Liver (tissue), 3 donors: ENCODE measurements at regions not wholly inside any gene's neighbourhood (a gene's known extent, or its start where the extent isn't known, plus 50 kb on each side); places are given as distances from the start of the nearest gene placed in this dataset.

Experiments used
- ATF3 ChIP-seq: IDR thresholded peaks from 2 replicates; pipeline ENCODE4 v1.6.1; 2016; ENCODE audit warnings: antibody characterized with exemption
- CTCF ChIP-seq: fragments of 150-350 bp; IDR thresholded peaks from 2 replicates; pipeline ENCODE4 v1.5.1; 2017; ENCODE audit warnings: improper control_type of control experiment, low read depth, low read length; ENCODE audit not compliant: missing input control
- EGR1 ChIP-seq, 2 donors: IDR thresholded peaks; 2 replicates each; pipeline ENCODE4 v1.6.1; 2016 to 2018; ENCODE audit warnings: antibody characterized with exemption in 2 of 2, low read depth in 2 of 2
- GABPA ChIP-seq, 2 donors: IDR thresholded peaks in 1 of 2; conservative IDR thresholded peaks in 1 of 2; 2 replicates each; pipeline ENCODE4 v1.6.1; 2016; ENCODE audit warnings: antibody characterized with exemption in 2 of 2, mild to moderate bottlenecking in 1 of 2, moderate library complexity in 1 of 2
- JUND ChIP-seq, 2 donors: IDR thresholded peaks; 2 replicates each; pipeline ENCODE4 v1.6.1; 2016; ENCODE audit warnings: antibody characterized with exemption in 2 of 2
- RAD21 ChIP-seq, 2 donors: IDR thresholded peaks; 2 replicates each; pipeline ENCODE4 v1.6.1; 2016; ENCODE audit warnings: antibody characterized with exemption in 2 of 2, mild to moderate bottlenecking in 2 of 2
- RXRA ChIP-seq, 2 donors: IDR thresholded peaks; 2 replicates each; pipeline ENCODE4 v1.6.1; 2017 to 2018; ENCODE audit warnings: antibody characterized with exemption in 2 of 2, mild to moderate bottlenecking in 1 of 2
- SP1 ChIP-seq: IDR thresholded peaks from 2 replicates; pipeline ENCODE4 v1.6.1; 2018; ENCODE audit warnings: antibody characterized with exemption, mild to moderate bottlenecking
- TAF1 ChIP-seq: conservative IDR thresholded peaks from 2 replicates; pipeline ENCODE4 v1.6.1; 2016; ENCODE audit warnings: antibody characterized with exemption, mild to moderate bottlenecking
- YY1 ChIP-seq: IDR thresholded peaks from 2 replicates; pipeline ENCODE4 v1.6.1; 2016; ENCODE audit warnings: antibody characterized with exemption, mild to moderate bottlenecking
- ZBTB33 ChIP-seq: IDR thresholded peaks from 2 replicates; pipeline ENCODE4 v1.6.1; 2016; ENCODE audit warnings: antibody characterized with exemption
- TF ChIP-seq, protein P1 (sequence below): IDR thresholded peaks from 2 replicates; pipeline ENCODE4 v1.6.1; 2016; ENCODE audit warnings: antibody characterized with exemption, mild to moderate bottlenecking
- TF ChIP-seq, protein P2 (sequence below): IDR thresholded peaks from 2 replicates; pipeline ENCODE4 v1.6.1; 2016; ENCODE audit warnings: antibody characterized with exemption
- donor health status: healthy.
- donor health status: healthy.

GRCh38 chr10:33777223-33777622, 442.8 kb upstream of the NRP1 start:
- TF ChIP-seq RAD21 (IDR thresholded peaks at IDR 0.05) (no peak), CTCF (no peak), SP1 (no peak), TAF1 (no peak), YY1 (no peak), JUND (IDR thresholded peaks at IDR 0.05) (no peak), EGR1 (IDR thresholded peaks at IDR 0.05; ENCODE audit: low read depth in 2 of 2) (no peak), ATF3 (no peak), GABPA (IDR thresholded peaks at IDR 0.05 in 1 of 2, conservative IDR thresholded peaks at IDR 0.05 in 1 of 2) (no peak), RXRA (IDR thresholded peaks at IDR 0.05) (no peak), ZBTB33 (no peak)
- TF ChIP-seq, protein P1, sequence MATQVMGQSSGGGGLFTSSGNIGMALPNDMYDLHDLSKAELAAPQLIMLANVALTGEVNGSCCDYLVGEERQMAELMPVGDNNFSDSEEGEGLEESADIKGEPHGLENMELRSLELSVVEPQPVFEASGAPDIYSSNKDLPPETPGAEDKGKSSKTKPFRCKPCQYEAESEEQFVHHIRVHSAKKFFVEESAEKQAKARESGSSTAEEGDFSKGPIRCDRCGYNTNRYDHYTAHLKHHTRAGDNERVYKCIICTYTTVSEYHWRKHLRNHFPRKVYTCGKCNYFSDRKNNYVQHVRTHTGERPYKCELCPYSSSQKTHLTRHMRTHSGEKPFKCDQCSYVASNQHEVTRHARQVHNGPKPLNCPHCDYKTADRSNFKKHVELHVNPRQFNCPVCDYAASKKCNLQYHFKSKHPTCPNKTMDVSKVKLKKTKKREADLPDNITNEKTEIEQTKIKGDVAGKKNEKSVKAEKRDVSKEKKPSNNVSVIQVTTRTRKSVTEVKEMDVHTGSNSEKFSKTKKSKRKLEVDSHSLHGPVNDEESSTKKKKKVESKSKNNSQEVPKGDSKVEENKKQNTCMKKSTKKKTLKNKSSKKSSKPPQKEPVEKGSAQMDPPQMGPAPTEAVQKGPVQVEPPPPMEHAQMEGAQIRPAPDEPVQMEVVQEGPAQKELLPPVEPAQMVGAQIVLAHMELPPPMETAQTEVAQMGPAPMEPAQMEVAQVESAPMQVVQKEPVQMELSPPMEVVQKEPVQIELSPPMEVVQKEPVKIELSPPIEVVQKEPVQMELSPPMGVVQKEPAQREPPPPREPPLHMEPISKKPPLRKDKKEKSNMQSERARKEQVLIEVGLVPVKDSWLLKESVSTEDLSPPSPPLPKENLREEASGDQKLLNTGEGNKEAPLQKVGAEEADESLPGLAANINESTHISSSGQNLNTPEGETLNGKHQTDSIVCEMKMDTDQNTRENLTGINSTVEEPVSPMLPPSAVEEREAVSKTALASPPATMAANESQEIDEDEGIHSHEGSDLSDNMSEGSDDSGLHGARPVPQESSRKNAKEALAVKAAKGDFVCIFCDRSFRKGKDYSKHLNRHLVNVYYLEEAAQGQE = no peak
- TF ChIP-seq, protein P2, sequence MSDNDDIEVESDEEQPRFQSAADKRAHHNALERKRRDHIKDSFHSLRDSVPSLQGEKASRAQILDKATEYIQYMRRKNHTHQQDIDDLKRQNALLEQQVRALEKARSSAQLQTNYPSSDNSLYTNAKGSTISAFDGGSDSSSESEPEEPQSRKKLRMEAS = no peak
